Muscle of leg (tissue), 3 donors: ENCODE measurements at regions not wholly inside any gene's neighbourhood (a gene's known extent, or its start where the extent isn't known, plus 50 kb on each side); places are given as distances from the start of the nearest gene placed in this dataset.

Source experiments
- DNase-seq: peaks from one replicate; pipeline ENCODE4 v3.0.0; 2013
- H3K27ac ChIP-seq: one replicate; pipeline ENCODE4 v1.5.1; 2013; ENCODE audit warnings: mild to moderate bottlenecking, low read length, control low read depth
- H3K27me3 ChIP-seq: one replicate; pipeline ENCODE4 v1.6.1; 2013; ENCODE audit warnings: low read length; ENCODE audit not compliant: control insufficient read depth, insufficient read depth
- H3K36me3 ChIP-seq: one replicate; pipeline ENCODE4 v1.6.1; 2013; ENCODE audit warnings: low read length; ENCODE audit not compliant: control insufficient read depth, insufficient read depth
- H3K4me1 ChIP-seq: one replicate; pipeline ENCODE4 v1.6.1; 2013; ENCODE audit warnings: low read length; ENCODE audit not compliant: control insufficient read depth, insufficient read depth
- H3K4me3 ChIP-seq: one replicate; pipeline ENCODE4 v1.5.1; 2013; ENCODE audit warnings: low read length, control low read depth
- H3K9me3 ChIP-seq: replicated peaks from 2 replicates; pipeline ENCODE4 v1.6.1; 2013; ENCODE audit warnings: low read depth, low read length; ENCODE audit not compliant: control insufficient read depth
- WGBS: methylation state at CpG from one replicate; pipeline ENCODE4 v1.1.5; 2013; ENCODE audit warnings: missing lambda C conversion rate; ENCODE audit not compliant: insufficient coverage; 5-methylcytosine and 5-hydroxymethylcytosine counted together

GRCh38 chr6:74991573-74992332, 214.1 kb downstream of the COL12A1 start:
- no peaks in the 10 kb centered on the region for H3K36me3 ChIP-seq
- DNase-seq = peak; percentile 89
- H3K4me3 ChIP-seq = no peak overlapping the region
- H3K4me1 ChIP-seq = peaks cover under 1% of the 10 kb centered on the region
- peaks cover 7% of the 10 kb centered on the region for H3K9me3 ChIP-seq
- H3K27ac ChIP-seq = peak overlapping the region; percentile 4
- no peaks in the 10 kb centered on the region for H3K27me3 ChIP-seq
- no CpG with 5 or more reads among the region's 3 CpGs for WGBS

GRCh38 chr6:74979065-74979766, 226.6 kb downstream of the COL12A1 start:
- WGBS = 66% methylated on average over 4 of the region's 7 CpGs
- no peaks in the 10 kb centered on the region for H3K9me3 ChIP-seq

GRCh38 chr6:74976701-74977100, 229.2 kb downstream of the COL12A1 start:
- H3K27ac ChIP-seq = peak overlapping the region; percentile 42
- DNase-seq = peak; percentile 79
- WGBS = no CpG with 5 or more reads among the region's 2 CpGs

More at GRCh38 chr6:74979065-74979766, 226.6 kb downstream of the COL12A1 start:
- no peak for DNase-seq
- Histone ChIP-seq H3K27ac (no peak overlapping the region), H3K36me3 (no peaks in the 10 kb centered on the region), H3K4me1 (no peaks in the 10 kb centered on the region), H3K27me3 (no peaks in the 10 kb centered on the region), H3K4me3 (no peak overlapping the region)

GRCh38 chr6:74976026-74976425, 229.8 kb downstream of the COL12A1 start:
- Histone ChIP-seq H3K36me3 (no peaks in the 10 kb centered on the region), H3K4me1 (no peaks in the 10 kb centered on the region), H3K9me3 (no peaks in the 10 kb centered on the region), H3K4me3 (no peak overlapping the region), H3K27ac (no peak overlapping the region), H3K27me3 (no peaks in the 10 kb centered on the region)
- DNase-seq = no peak

More at GRCh38 chr6:74976701-74977100, 229.2 kb downstream of the COL12A1 start:
- H3K27me3 ChIP-seq = no peaks in the 10 kb centered on the region
- H3K9me3 ChIP-seq = no peaks in the 10 kb centered on the region
- no peaks in the 10 kb centered on the region for H3K4me1 ChIP-seq
- no peaks in the 10 kb centered on the region for H3K36me3 ChIP-seq
- H3K4me3 ChIP-seq = no peak overlapping the region

GRCh38 chr6:74973591-74973990, 232.3 kb downstream of the COL12A1 start:
- Histone ChIP-seq H3K4me3 (no peak overlapping the region), H3K9me3 (no peaks in the 10 kb centered on the region), H3K36me3 (no peaks in the 10 kb centered on the region), H3K27me3 (no peaks in the 10 kb centered on the region), H3K4me1 (no peaks in the 10 kb centered on the region), H3K27ac (no peak overlapping the region)
- DNase-seq = peak; percentile 83

- H3K27me3 ChIP-seq = no peaks in the 10 kb centered on the region
- no peak overlapping the region for H3K27ac ChIP-seq
- H3K4me3 ChIP-seq = no peak overlapping the region
- no peaks in the 10 kb centered on the region for H3K9me3 ChIP-seq
- H3K36me3 ChIP-seq = no peaks in the 10 kb centered on the region
- DNase-seq = no peak
- no peaks in the 10 kb centered on the region for H3K4me1 ChIP-seq
Measured at GRCh38 chr6:74971633-74972032, 234.2 kb downstream of the COL12A1 start.

- Histone ChIP-seq H3K36me3 (no peaks in the 10 kb centered on the region), H3K4me3 (no peak overlapping the region)
- whole genome bisulfite sequencing = 0% methylated on average over 1 of the region's 4 CpGs
Measured at GRCh38 chr6:74969591-74970267, 236.1 kb downstream of the COL12A1 start.

GRCh38 chr6:74967821-74968220, 238.0 kb downstream of the COL12A1 start:
- Histone ChIP-seq H3K36me3 (no peaks in the 10 kb centered on the region), H3K4me3 (no peak overlapping the region), H3K27ac (no peak overlapping the region), H3K27me3 (no peaks in the 10 kb centered on the region), H3K4me1 (no peaks in the 10 kb centered on the region), H3K9me3 (peaks cover 11% of the 10 kb centered on the region)
- no CpG with 5 or more reads among the region's 1 CpG for WGBS
- no peak for DNase-seq

More at GRCh38 chr6:74969591-74970267, 236.1 kb downstream of the COL12A1 start:
- H3K27me3 ChIP-seq = no peaks in the 10 kb centered on the region
- no peak overlapping the region for H3K27ac ChIP-seq
- DNase-seq = no peak
- no peaks in the 10 kb centered on the region for H3K4me1 ChIP-seq
- H3K9me3 ChIP-seq = peaks cover 8% of the 10 kb centered on the region

- WGBS = no CpG with 5 or more reads among the region's 2 CpGs
- H3K36me3 ChIP-seq = no peaks in the 10 kb centered on the region
- no peaks in the 10 kb centered on the region for H3K4me1 ChIP-seq
- H3K9me3 ChIP-seq = peaks cover 11% of the 10 kb centered on the region
- no peak for DNase-seq
- no peak overlapping the region for H3K27ac ChIP-seq
- no peaks in the 10 kb centered on the region for H3K27me3 ChIP-seq
- H3K4me3 ChIP-seq = no peak overlapping the region
Measured at GRCh38 chr6:74966712-74967111, 239.1 kb downstream of the COL12A1 start.

GRCh38 chr6:74964871-74965441, 240.9 kb downstream of the COL12A1 start:
- H3K27ac ChIP-seq = no peak overlapping the region
- no peaks in the 10 kb centered on the region for H3K27me3 ChIP-seq
- no peaks in the 10 kb centered on the region for H3K36me3 ChIP-seq
- H3K4me1 ChIP-seq = no peaks in the 10 kb centered on the region
- 63% methylated on average over 2 of the region's 2 CpGs for WGBS
- no peak for DNase-seq
- H3K9me3 ChIP-seq = peaks cover 11% of the 10 kb centered on the region
- H3K4me3 ChIP-seq = no peak overlapping the region
